Mucosa of descending colon (tissue), 3 donors: ENCODE measurements at regions not wholly inside any gene's neighbourhood (a gene's known extent, or its start where the extent isn't known, plus 50 kb on each side); places are given as distances from the start of the nearest gene placed in this dataset.
"Not testable (repeated sequence)": the region's sequence is repeated elsewhere in the genome, so short reads cannot be mapped to it uniquely, and the experiment has no call there.

Experiments used
- ATAC-seq: fragments of 200-7000 bp; cut with Tn5 transposase; one replicate; pipeline ENCODE4 v1.9.1; 2020; ENCODE audit warnings: mild to moderate bottlenecking, moderate library complexity
- DNase-seq, 3 donors: peaks; one replicate each; pipeline ENCODE4 v3.0.0-alpha.2; 2020
- H3K36me3 ChIP-seq: fragments of 200-600 bp; one replicate; pipeline ENCODE4 v1.8.0; 2021; ENCODE audit warnings: low read depth, mild to moderate bottlenecking
- H3K4me1 ChIP-seq: fragments of 200-600 bp; one replicate; pipeline ENCODE4 v1.8.0; 2021; ENCODE audit warnings: low read depth, mild to moderate bottlenecking
- H3K4me3 ChIP-seq: fragments of 200-600 bp; one replicate; pipeline ENCODE4 v1.8.0; 2021; ENCODE audit warnings: mild to moderate bottlenecking
- H3K9me3 ChIP-seq: fragments of 200-600 bp; one replicate; pipeline ENCODE4 v1.8.0; 2021; ENCODE audit warnings: mild to moderate bottlenecking
- intact Hi-C, 2 donors: fragments of 100-400 bp; cut with DNase I in 1 of 2; cut with micrococcal nuclease in 1 of 2; formaldehyde crosslinking; loops; one replicate each; pipeline versions ENCODE4 v1.11.0 to v1.11.1; 2022; cut with DNase I, micrococcal nuclease
- TF ChIP-seq, protein P1 (sequence below): fragments of 200-600 bp; IDR thresholded peaks from one replicate; pipeline ENCODE4 v1.8.0; 2022; ENCODE audit warnings: antibody characterized with exemption, mild to moderate bottlenecking
- donor health status: DM: no; HTN: no; CAD: no; lungs with moderate emphysema.
- donor health status: DM: no; HTN: no; CAD: no.
- donor health status: DM: no; HTN: yes; CAD: no.

DNA sequence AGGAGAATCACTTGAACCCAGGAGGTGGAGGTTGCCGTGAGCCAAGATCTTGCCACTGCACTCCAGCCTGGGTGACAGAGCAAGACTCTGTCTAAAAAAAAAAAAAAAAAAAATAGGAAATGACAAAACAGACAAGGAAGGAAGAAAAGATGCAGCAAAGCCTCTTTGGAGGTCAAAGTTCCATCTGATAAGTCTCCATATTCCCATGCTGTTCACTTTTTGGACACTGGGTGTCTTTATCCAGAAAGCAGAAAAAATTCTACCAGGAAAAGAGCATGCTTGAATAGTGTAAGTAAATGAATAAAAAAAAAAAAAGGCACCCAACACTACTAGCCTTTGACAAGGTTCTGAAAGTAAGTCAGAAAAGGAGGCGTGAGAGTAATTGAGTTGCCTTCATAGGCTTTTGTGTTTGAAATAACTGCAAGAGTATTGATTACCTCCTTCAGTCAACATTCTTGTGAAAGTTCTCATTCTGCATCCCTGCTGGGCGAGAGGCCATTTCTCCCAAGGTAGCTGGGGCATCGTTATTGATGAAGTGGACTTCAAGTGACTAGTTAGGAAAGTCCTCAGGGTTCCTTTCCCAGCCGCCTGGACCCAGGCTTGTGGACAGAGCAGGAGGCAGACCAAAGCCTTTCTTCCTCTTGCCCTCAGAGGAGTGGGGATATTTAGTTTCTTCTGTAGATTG lies 133.3 kb upstream of the KIF5B start:
- intact Hi-C loops: loop anchor here in 1 of 2 donors (10.0 kb wide), 1 partner anchor 155 kb away; the partner anchor contains the start of gene EPC1
- H3K36me3 ChIP-seq: no peaks in the 10 kb centered on the region
- no peak overlapping the region for H3K4me3 ChIP-seq
- TF ChIP-seq, protein P1, sequence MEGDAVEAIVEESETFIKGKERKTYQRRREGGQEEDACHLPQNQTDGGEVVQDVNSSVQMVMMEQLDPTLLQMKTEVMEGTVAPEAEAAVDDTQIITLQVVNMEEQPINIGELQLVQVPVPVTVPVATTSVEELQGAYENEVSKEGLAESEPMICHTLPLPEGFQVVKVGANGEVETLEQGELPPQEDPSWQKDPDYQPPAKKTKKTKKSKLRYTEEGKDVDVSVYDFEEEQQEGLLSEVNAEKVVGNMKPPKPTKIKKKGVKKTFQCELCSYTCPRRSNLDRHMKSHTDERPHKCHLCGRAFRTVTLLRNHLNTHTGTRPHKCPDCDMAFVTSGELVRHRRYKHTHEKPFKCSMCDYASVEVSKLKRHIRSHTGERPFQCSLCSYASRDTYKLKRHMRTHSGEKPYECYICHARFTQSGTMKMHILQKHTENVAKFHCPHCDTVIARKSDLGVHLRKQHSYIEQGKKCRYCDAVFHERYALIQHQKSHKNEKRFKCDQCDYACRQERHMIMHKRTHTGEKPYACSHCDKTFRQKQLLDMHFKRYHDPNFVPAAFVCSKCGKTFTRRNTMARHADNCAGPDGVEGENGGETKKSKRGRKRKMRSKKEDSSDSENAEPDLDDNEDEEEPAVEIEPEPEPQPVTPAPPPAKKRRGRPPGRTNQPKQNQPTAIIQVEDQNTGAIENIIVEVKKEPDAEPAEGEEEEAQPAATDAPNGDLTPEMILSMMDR: peak; percentile 25
- ATAC-seq (peak; percentile 94), DNase-seq (peak in 1 of 3 donors; percentile 59)
- no peaks in the 10 kb centered on the region for H3K9me3 ChIP-seq
- peaks cover 5% of the 10 kb centered on the region for H3K4me1 ChIP-seq

DNA sequence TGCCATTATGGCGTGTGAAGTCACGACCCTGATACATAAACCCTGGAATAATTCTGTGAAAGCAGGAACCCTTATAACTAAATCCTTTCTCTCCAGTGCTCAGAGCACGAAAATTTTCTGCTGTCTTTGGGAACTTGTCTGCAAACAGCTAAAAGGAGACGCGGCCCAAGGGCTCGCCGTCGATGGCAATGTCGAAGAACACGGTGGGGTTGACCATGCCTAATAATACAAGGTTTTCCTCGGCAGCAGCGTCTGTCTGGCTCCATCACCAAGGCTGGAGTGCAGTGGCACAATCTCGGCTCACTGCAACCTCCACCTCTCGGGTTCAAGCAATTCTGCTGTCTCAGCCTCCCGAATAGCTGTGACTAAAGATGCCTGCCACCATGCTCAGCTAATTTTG lies 132.4 kb upstream of the KIF5B start:
- H3K9me3 ChIP-seq, intact Hi-C loops, ATAC-seq, DNase-seq, H3K4me1 ChIP-seq, H3K36me3 ChIP-seq, H3K4me3 ChIP-seq: not testable (repeated sequence)

DNA sequence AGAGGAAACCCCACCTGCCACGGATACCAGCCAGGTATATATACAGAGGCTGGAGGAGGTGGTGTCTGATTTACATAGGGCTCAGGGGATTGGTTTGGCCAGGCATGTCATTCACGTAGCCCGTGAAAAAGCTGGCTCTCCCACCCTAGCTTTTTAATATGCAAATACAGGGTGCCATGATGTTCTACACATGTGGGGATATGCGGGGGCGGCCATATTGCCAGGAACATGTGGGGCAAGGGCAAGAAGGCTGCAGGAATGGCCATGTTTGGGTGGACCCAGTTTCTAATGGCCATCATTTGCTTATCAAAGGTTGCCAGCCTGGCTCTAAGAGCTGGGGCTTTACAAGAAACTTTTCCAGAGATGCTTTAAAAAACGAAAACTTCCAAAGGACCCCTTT lies 131.5 kb upstream of the KIF5B start:
- TF ChIP-seq, protein P1: no peak
- intact Hi-C loops: no loop called here
- no peaks in the 10 kb centered on the region for H3K36me3 ChIP-seq
- DNase-seq (no peak), ATAC-seq (no peak)
- peaks cover 5% of the 10 kb centered on the region for H3K4me1 ChIP-seq
- H3K9me3 ChIP-seq: no peaks in the 10 kb centered on the region
- H3K4me3 ChIP-seq: no peak overlapping the region

DNA sequence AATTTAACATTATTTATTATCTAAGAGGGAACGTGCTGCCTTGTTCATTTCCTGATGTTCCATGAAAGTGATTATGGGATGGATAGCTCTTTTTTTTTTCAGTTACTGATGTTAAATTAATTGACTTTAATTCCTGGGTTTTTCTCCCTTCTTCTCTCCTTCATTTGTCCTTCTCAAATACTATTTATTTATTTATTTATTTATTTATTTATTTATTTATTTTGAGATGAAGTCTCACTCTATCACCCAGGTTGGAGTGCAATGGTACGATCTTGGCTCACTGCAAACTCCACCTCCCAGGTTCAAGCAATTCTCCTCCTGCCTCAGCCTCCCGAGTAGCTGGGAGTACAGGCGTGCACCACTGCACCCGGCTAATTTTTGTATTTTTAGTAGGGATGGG lies 127.4 kb upstream of the KIF5B start:
- intact Hi-C loops, ATAC-seq: not testable (repeated sequence)

DNA sequence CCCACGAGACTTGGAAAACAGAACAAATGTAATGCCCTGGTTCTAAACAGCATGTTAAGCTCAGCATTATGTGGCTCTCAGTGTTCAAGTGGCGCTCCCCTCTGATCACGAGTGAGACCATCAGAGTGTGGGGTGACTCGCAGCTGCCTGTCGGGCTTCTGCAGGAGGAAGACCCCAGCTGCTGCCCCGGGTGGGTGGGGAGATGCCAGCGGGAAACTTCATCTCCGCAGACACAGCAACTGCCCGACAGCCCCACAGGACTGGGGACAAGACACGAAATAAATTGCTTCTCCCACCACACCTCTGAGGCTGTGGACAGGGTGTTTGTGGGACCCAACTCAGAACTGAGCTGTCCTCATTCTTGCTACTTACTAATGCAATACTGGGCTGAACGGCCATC lies 126.3 kb upstream of the KIF5B start:
- ATAC-seq: no peak
- Histone ChIP-seq H3K9me3 (no peaks in the 10 kb centered on the region), H3K4me1 (no peaks in the 10 kb centered on the region), H3K4me3 (no peak overlapping the region), H3K36me3 (no peaks in the 10 kb centered on the region)
- TF ChIP-seq, protein P1: no peak
- no peak for DNase-seq
- intact Hi-C loops: no loop called here

More for the DNA sequence above, 127.4 kb upstream of the KIF5B start:
- H3K36me3 ChIP-seq, DNase-seq, H3K9me3 ChIP-seq, H3K4me3 ChIP-seq, H3K4me1 ChIP-seq: not testable (repeated sequence)

DNA sequence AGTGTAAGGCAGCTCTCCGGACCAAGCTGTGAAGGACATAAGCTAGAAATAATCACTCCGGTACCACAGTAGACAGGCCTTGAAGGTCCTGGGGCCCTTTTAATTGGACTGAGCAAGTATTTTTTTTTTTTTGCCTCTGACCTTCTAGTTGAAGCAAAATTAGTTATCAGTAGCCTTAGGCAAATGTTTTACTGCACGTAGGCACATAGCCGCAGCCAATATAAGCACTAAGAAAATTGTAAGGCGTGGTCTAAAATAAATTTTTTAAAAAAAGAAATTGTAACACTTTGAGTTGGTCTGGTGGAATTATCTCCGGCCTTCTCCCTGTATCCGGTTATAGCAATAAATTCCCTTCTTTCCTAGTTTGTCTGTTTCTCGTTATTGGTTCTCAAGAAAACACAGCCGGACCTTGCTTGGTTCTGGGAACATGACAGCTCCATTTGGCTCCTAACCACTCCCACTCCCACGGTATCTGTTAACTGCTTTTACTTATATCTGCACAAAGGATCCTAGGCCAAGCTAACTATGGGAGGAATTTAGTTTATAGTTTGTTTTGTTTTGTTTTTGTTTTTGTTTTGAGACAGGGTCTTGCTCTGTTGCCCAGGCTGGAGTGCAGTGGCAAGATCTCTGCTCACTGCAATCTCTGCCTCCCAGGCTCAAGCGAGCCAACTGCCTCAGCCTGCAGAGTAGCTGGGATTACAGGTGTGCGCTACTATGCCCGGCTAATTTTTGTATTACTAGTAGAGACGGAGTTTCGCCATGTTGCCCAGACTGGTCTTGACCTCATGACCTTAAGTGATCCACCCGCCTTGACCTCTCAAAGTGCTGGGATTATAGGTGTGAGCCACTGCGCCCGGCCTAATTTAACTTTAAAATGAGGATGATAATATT lies 124.4 kb upstream of the KIF5B start:
- H3K4me1 ChIP-seq: no peaks in the 10 kb centered on the region
- TF ChIP-seq, protein P1: no peak
- DNase-seq: no peak
- H3K36me3 ChIP-seq: no peaks in the 10 kb centered on the region
- ATAC-seq: no peak
- intact Hi-C loops: no loop called here
- no peaks in the 10 kb centered on the region for H3K9me3 ChIP-seq
- H3K4me3 ChIP-seq: no peak overlapping the region
